ENCODE measurements at regions not wholly inside any gene's neighbourhood (a gene's known extent, or its start where the extent isn't known, plus 50 kb on each side); places are given as distances from the start of the nearest gene placed in this dataset.

DNA sequence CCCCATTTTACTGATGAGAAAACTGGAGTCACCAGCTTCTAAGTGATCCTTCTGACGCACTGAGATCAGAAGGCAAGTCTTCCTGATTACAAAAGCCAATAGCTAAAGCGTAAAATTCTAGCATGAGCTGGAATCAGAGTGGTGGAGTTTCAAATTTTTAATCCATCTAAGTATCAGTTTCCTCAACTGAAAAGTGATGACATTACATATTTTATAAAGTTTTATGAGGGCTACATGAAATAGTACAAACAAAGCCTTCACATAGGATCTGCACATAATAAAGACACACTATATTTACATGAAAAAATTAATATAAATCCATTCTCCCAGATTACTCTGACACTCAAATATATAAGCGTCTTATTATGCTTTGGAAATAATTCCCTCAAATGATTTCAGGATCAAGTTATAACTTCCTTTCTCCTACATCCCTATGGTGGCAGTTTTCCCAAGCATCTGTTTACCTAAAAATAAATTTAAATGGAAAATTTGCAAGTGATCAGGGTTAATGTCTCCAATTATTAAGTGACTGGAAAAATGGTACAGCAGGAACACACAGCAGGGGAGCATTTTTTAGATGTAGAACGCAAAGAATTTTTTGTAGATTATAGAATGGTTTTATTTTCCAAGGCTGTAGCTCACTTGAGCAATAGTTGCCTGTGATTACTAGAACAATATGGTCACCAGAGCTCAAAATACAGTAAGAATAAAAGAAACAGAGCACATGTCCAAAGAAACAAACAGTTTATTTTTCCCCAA lies 490.4 kb upstream of the C1orf87 start:
- no peak overlapping the region for H2AFZ ChIP-seq (ENCODE audit: low read length)
- H3K27ac ChIP-seq (ENCODE audit: insufficient read depth, low read length), result no peak overlapping the region
- no peaks in the 10 kb centered on the region for H4K20me1 ChIP-seq (ENCODE audit: control insufficient read depth, extremely low read depth, insufficient read depth, low read length)
- no peaks in the 10 kb centered on the region for H3K36me3 ChIP-seq (ENCODE audit: control insufficient read depth, insufficient read depth, low read length)
- H3K27me3 ChIP-seq (ENCODE audit: control insufficient read depth, insufficient read depth, low read length), result no peaks in the 10 kb centered on the region
- H3K79me2 ChIP-seq (ENCODE audit: control insufficient read depth, insufficient read depth, low read length), result no peaks in the 10 kb centered on the region
- H3K4me3 ChIP-seq (replicated peaks in 1 of 4; ENCODE audit: control extremely low read depth in 1 of 4, insufficient read depth in 1 of 4, low read depth in 3 of 4, low read length in 4 of 4), result no peak overlapping the region
- H3K9me3 ChIP-seq (ENCODE audit: control insufficient read depth, insufficient read depth, low read depth, low read length), result no peaks in the 10 kb centered on the region
- H3K4me1 ChIP-seq (ENCODE audit: control insufficient read depth, extremely low read depth, insufficient read depth, low read length), result no peaks in the 10 kb centered on the region
- no peak overlapping the region for H3K9ac ChIP-seq (ENCODE audit: insufficient read depth, low read length)
- DNase-seq (ENCODE audit: low read depth in 2 of 2), result peak in 1 of 2 donors; percentile 21
- TF ChIP-seq CTCF (conservative IDR thresholded peaks at IDR 0.05 in 1 of 2, IDR thresholded peaks at IDR 0.05 in 1 of 2; ENCODE audit: low read depth in 1 of 2, low read length in 2 of 2) (no peak), EZH2 (IDR thresholded peaks at IDR 0.05; ENCODE audit: low read length, missing control alignments) (no peak)
- no peak overlapping the region for H3K4me2 ChIP-seq (ENCODE audit: extremely low read depth, insufficient read depth, low read length)

DNA sequence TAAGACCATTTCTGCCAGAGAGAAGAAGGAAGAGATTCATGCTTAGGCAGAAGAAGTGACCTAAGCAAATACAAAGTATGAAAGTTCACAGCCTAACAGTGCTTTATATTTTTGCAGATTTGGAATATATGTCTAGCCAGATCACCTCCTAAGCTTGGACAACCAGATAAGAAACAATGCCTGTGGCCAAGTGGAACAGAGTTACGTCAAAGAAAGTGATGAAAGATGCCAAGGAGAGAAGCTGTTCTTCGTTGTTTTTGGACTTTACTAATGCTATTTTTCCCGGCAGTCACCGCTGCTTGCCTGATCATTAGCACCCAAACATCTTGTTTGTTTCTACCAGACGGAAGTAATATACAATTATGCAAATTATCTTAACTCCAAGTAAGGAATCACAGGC lies 489.2 kb upstream of the C1orf87 start:
- Histone ChIP-seq H3K9ac (ENCODE audit: insufficient read depth, low read length) (no peak overlapping the region), H2AFZ (ENCODE audit: low read length) (no peak overlapping the region), H3K4me2 (ENCODE audit: extremely low read depth, insufficient read depth, low read length) (no peak overlapping the region), H3K9me3 (ENCODE audit: control insufficient read depth, insufficient read depth, low read depth, low read length) (no peaks in the 10 kb centered on the region), H3K27ac (ENCODE audit: insufficient read depth, low read length) (no peak overlapping the region), H3K4me3 (replicated peaks in 1 of 4; ENCODE audit: control extremely low read depth in 1 of 4, insufficient read depth in 1 of 4, low read depth in 3 of 4, low read length in 4 of 4) (no peak overlapping the region), H3K27me3 (ENCODE audit: control insufficient read depth, insufficient read depth, low read length) (no peaks in the 10 kb centered on the region), H3K79me2 (ENCODE audit: control insufficient read depth, insufficient read depth, low read length) (no peaks in the 10 kb centered on the region), H4K20me1 (ENCODE audit: control insufficient read depth, extremely low read depth, insufficient read depth, low read length) (no peaks in the 10 kb centered on the region), H3K4me1 (ENCODE audit: control insufficient read depth, extremely low read depth, insufficient read depth, low read length) (no peaks in the 10 kb centered on the region), H3K36me3 (ENCODE audit: control insufficient read depth, insufficient read depth, low read length) (no peaks in the 10 kb centered on the region)
- peak; percentile 12 to 34 for DNase-seq (ENCODE audit: low read depth in 2 of 2)
- TF ChIP-seq EZH2 (IDR thresholded peaks at IDR 0.05; ENCODE audit: low read length, missing control alignments), result no peak
- TF ChIP-seq CTCF (conservative IDR thresholded peaks at IDR 0.05 in 1 of 2, IDR thresholded peaks at IDR 0.05 in 1 of 2; ENCODE audit: low read depth in 1 of 2, low read length in 2 of 2), result no peak

GRCh38 chr1:60560701-60561100 lies 487.1 kb upstream of the C1orf87 start:
- Histone ChIP-seq H3K79me2 (ENCODE audit: control insufficient read depth, insufficient read depth, low read length) (no peaks in the 10 kb centered on the region), H3K4me1 (ENCODE audit: control insufficient read depth, extremely low read depth, insufficient read depth, low read length) (no peaks in the 10 kb centered on the region), H3K27ac (ENCODE audit: insufficient read depth, low read length) (no peak overlapping the region), H3K4me3 (replicated peaks in 1 of 4; ENCODE audit: control extremely low read depth in 1 of 4, insufficient read depth in 1 of 4, low read depth in 3 of 4, low read length in 4 of 4) (no peak overlapping the region), H3K4me2 (ENCODE audit: extremely low read depth, insufficient read depth, low read length) (no peak overlapping the region), H4K20me1 (ENCODE audit: control insufficient read depth, extremely low read depth, insufficient read depth, low read length) (no peaks in the 10 kb centered on the region), H2AFZ (ENCODE audit: low read length) (no peak overlapping the region), H3K27me3 (ENCODE audit: control insufficient read depth, insufficient read depth, low read length) (no peaks in the 10 kb centered on the region), H3K9ac (ENCODE audit: insufficient read depth, low read length) (no peak overlapping the region), H3K9me3 (ENCODE audit: control insufficient read depth, insufficient read depth, low read depth, low read length) (no peaks in the 10 kb centered on the region), H3K36me3 (ENCODE audit: control insufficient read depth, insufficient read depth, low read length) (no peaks in the 10 kb centered on the region)
- no peak for TF ChIP-seq EZH2 (IDR thresholded peaks at IDR 0.05; ENCODE audit: low read length, missing control alignments)
- no peak for TF ChIP-seq CTCF (conservative IDR thresholded peaks at IDR 0.05 in 1 of 2, IDR thresholded peaks at IDR 0.05 in 1 of 2; ENCODE audit: low read depth in 1 of 2, low read length in 2 of 2)
- peak in 1 of 2 donors; percentile 15 for DNase-seq (ENCODE audit: low read depth in 2 of 2)

Data from fibroblast of lung (primary cell).